Fibroblast of pulmonary artery (primary cell): ENCODE measurements at regions not wholly inside any gene's neighbourhood (a gene's known extent, or its start where the extent isn't known, plus 50 kb on each side); places are given as distances from the start of the nearest gene placed in this dataset.

Source experiments
- DNase-seq: peaks from one replicate; pipeline ENCODE4 v3.0.0-alpha.2; 2010; ENCODE audit warnings: low read depth
- H3K4me3 ChIP-seq: replicated peaks from 2 replicates; pipeline ENCODE4 v1.5.1; 2011; ENCODE audit warnings: low read depth, mild to moderate bottlenecking, control low read depth, low read length, moderate library complexity
- TF ChIP-seq, protein P1 (sequence below): IDR thresholded peaks from 2 replicates; pipeline ENCODE4 v1.5.1; 2011; ENCODE audit warnings: mild to moderate bottlenecking, control low read depth, low read length, inconsistent platforms; ENCODE audit errors: missing control alignments

DNA sequence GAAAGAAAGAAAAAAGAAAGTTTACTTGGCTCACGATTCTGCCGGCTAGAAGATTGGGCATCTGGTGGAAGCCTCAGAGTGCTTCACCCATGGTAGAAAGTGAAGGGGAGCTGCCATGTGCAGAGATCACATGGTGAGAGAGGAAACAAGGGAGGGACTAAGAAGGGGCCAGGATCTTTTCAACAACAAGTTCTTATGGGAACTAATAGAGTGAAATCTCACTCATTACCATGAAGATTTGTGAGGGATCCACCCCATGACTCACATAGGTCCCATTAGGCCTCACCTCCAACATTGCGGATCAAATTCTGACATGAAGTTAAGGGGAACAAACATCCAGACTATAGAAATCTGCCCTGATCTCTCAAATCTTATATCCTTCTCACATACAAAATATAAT lies 61.3 kb upstream of the UGT8 start:
- H3K4me3 ChIP-seq: no peak overlapping the region
- TF ChIP-seq, protein P1, sequence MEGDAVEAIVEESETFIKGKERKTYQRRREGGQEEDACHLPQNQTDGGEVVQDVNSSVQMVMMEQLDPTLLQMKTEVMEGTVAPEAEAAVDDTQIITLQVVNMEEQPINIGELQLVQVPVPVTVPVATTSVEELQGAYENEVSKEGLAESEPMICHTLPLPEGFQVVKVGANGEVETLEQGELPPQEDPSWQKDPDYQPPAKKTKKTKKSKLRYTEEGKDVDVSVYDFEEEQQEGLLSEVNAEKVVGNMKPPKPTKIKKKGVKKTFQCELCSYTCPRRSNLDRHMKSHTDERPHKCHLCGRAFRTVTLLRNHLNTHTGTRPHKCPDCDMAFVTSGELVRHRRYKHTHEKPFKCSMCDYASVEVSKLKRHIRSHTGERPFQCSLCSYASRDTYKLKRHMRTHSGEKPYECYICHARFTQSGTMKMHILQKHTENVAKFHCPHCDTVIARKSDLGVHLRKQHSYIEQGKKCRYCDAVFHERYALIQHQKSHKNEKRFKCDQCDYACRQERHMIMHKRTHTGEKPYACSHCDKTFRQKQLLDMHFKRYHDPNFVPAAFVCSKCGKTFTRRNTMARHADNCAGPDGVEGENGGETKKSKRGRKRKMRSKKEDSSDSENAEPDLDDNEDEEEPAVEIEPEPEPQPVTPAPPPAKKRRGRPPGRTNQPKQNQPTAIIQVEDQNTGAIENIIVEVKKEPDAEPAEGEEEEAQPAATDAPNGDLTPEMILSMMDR: no peak
- no peak for DNase-seq

DNA sequence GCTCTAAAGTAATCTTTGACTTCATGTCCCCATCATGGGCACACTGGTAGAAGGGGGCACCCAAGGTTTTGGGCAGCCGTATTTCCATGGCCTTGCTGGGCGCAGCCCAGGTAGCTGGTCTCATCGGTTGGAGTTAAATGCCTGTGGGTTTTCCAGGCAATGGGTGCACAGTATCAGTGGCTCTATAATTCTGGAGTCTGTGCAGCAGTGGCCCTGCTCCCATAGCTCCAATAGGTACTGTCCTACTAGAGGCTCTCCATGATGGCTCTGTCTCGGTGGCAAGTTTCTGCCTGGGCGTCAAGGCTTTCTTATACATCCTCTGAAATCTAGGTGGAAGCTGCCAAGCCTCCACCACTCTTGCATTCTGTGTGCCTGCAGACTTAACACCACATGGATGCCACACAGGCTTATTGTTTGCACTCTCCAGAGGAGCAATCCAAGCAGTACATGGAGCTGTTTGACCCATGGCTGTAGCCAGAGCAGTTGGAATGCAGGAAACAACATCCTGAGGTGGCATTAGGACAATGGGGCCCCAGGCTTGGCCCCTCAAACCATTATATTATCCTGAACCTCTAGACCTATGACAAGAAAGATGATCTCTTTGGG lies 60.5 kb upstream of the UGT8 start:
- TF ChIP-seq, protein P1: no peak
- DNase-seq: no peak
- no peak overlapping the region for H3K4me3 ChIP-seq

- DNase-seq: no peak
- no peak overlapping the region for H3K4me3 ChIP-seq
- TF ChIP-seq, protein P1: no peak
Observed at GRCh38 chr4:114539985-114540384, 58.6 kb upstream of the UGT8 start.

GRCh38 chr4:114547340-114548134 lies 51.1 kb upstream of the UGT8 start:
- H3K4me3 ChIP-seq: no peak overlapping the region
- DNase-seq: no peak
- TF ChIP-seq, protein P1: no peak
